ENCODE measurements at regions not wholly inside any gene's neighbourhood (a gene's known extent, or its start where the extent isn't known, plus 50 kb on each side); places are given as distances from the start of the nearest gene placed in this dataset.

GRCh38 chr2:39875182-39875913, 96.3 kb upstream of the THUMPD2 start:
- TF ChIP-seq POLR2AphosphoS5 (IDR thresholded peaks at IDR 0.05) (peak; percentile 62 to 74), CTCF (IDR thresholded peaks at IDR 0.05) (no peak)

Data from esophagus muscularis mucosa (tissue), 3 donors.